HCT116 (cell line): ENCODE measurements at regions not wholly inside any gene's neighbourhood (a gene's known extent, or its start where the extent isn't known, plus 50 kb on each side); places are given as distances from the start of the nearest gene placed in this dataset.

Experiments
- POLR2A ChIP-seq: IDR thresholded peaks from 2 replicates; pipeline ENCODE4 v1.7.0; 2011; ENCODE audit warnings: borderline replicate concordance; ENCODE audit not compliant: insufficient read depth, insufficient read length; ENCODE audit errors: extremely low read depth
- TF ChIP-seq, protein P1 (sequence below): IDR thresholded peaks from 2 replicates; pipeline ENCODE4 v1.6.1; 2011; ENCODE audit warnings: mild to moderate bottlenecking, low read length, moderate library complexity; ENCODE audit not compliant: insufficient replicate concordance; ENCODE audit errors: extremely low read depth
- TF ChIP-seq, protein P2 (sequence below): IDR thresholded peaks from 2 replicates; pipeline ENCODE4 v1.6.1; 2012; ENCODE audit warnings: low read depth
- TF ChIP-seq, protein P3 (sequence below), 3 experiments: fragments of 200-600 bp in 1 of 3; sonication (generic) in 1 of 3; IDR thresholded peaks in 2 of 3; conservative IDR thresholded peaks in 1 of 3; 2 replicates each; pipeline ENCODE4 v1.5.1; 2012 to 2017; ENCODE audit warnings: low read depth in 2 of 3, low read length in 2 of 3, antibody characterized with exemption in 1 of 3, borderline replicate concordance in 1 of 3, control low read depth in 1 of 3, mild to moderate bottlenecking in 1 of 3, mixed read lengths in 1 of 3, mixed run types in 1 of 3, moderate library complexity in 1 of 3; ENCODE audit not compliant: insufficient read depth in 1 of 3

DNA sequence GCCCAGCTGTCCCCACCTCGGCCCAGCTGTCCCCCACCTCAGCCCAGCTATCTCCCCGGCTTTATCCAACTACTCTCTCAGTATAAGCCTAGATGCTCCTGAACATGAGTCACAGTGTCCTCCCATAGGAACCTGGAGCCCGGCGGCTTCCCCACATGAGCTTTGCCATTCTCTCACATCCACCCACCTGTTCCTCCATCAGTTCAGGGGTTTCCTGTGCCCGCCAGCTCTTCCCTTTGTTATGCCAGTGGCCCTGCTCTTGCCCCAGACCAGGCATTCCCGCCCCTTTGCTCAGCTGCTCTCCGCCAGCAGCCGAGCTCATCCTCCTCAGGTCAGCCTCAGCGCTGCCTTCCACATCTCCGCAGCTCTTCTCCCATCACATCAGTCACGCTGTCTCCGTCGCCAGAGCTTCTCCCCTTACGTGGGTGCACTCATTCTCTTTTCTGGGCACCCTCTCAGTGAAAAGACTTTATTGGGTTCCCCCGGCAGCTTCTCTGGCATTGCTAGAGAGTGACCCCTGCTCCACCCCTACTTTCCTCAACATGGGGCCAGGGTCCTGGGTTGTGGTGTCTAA, 89.5 kb upstream of the CSF3R start:
- TF ChIP-seq POLR2A = no peak
- TF ChIP-seq, protein P1, sequence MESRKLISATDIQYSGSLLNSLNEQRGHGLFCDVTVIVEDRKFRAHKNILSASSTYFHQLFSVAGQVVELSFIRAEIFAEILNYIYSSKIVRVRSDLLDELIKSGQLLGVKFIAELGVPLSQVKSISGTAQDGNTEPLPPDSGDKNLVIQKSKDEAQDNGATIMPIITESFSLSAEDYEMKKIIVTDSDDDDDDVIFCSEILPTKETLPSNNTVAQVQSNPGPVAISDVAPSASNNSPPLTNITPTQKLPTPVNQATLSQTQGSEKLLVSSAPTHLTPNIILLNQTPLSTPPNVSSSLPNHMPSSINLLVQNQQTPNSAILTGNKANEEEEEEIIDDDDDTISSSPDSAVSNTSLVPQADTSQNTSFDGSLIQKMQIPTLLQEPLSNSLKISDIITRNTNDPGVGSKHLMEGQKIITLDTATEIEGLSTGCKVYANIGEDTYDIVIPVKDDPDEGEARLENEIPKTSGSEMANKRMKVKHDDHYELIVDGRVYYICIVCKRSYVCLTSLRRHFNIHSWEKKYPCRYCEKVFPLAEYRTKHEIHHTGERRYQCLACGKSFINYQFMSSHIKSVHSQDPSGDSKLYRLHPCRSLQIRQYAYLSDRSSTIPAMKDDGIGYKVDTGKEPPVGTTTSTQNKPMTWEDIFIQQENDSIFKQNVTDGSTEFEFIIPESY = no peak
- TF ChIP-seq, protein P2, sequence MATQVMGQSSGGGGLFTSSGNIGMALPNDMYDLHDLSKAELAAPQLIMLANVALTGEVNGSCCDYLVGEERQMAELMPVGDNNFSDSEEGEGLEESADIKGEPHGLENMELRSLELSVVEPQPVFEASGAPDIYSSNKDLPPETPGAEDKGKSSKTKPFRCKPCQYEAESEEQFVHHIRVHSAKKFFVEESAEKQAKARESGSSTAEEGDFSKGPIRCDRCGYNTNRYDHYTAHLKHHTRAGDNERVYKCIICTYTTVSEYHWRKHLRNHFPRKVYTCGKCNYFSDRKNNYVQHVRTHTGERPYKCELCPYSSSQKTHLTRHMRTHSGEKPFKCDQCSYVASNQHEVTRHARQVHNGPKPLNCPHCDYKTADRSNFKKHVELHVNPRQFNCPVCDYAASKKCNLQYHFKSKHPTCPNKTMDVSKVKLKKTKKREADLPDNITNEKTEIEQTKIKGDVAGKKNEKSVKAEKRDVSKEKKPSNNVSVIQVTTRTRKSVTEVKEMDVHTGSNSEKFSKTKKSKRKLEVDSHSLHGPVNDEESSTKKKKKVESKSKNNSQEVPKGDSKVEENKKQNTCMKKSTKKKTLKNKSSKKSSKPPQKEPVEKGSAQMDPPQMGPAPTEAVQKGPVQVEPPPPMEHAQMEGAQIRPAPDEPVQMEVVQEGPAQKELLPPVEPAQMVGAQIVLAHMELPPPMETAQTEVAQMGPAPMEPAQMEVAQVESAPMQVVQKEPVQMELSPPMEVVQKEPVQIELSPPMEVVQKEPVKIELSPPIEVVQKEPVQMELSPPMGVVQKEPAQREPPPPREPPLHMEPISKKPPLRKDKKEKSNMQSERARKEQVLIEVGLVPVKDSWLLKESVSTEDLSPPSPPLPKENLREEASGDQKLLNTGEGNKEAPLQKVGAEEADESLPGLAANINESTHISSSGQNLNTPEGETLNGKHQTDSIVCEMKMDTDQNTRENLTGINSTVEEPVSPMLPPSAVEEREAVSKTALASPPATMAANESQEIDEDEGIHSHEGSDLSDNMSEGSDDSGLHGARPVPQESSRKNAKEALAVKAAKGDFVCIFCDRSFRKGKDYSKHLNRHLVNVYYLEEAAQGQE = no peak
- TF ChIP-seq, protein P3, sequence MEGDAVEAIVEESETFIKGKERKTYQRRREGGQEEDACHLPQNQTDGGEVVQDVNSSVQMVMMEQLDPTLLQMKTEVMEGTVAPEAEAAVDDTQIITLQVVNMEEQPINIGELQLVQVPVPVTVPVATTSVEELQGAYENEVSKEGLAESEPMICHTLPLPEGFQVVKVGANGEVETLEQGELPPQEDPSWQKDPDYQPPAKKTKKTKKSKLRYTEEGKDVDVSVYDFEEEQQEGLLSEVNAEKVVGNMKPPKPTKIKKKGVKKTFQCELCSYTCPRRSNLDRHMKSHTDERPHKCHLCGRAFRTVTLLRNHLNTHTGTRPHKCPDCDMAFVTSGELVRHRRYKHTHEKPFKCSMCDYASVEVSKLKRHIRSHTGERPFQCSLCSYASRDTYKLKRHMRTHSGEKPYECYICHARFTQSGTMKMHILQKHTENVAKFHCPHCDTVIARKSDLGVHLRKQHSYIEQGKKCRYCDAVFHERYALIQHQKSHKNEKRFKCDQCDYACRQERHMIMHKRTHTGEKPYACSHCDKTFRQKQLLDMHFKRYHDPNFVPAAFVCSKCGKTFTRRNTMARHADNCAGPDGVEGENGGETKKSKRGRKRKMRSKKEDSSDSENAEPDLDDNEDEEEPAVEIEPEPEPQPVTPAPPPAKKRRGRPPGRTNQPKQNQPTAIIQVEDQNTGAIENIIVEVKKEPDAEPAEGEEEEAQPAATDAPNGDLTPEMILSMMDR (IDR thresholded peaks at IDR 0.05 in 2 of 3, conservative IDR thresholded peaks at IDR 0.05 in 1 of 3; ENCODE audit: borderline replicate concordance in 1 of 3, insufficient read depth in 1 of 3, low read depth in 2 of 3, low read length in 2 of 3) = no peak
